ENCODE measurements at regions not wholly inside any gene's neighbourhood (a gene's known extent, or its start where the extent isn't known, plus 50 kb on each side); places are given as distances from the start of the nearest gene placed in this dataset.

DNA sequence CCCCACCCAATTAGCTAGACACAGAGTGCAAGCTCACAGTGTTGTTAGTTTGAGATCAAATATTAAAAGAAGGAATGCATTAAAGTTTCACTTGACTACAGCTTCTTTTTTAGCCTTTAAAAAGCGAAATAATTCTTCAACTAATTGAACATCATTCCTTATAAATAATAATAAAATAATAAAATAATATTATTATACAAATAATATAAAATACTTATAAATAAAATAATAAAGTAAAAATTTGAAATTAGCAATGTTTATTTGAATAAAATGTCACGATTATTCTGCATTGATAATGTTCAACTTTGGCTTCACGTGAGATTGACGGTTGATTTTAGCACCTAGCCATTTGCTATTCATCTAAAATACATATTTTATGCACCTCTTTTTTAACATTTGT, 819.3 kb downstream of the FRK start:
- no peak overlapping the region for H3K4me3 ChIP-seq (replicated peaks; ENCODE audit: low read depth, low read length)
- TF ChIP-seq, protein P1, sequence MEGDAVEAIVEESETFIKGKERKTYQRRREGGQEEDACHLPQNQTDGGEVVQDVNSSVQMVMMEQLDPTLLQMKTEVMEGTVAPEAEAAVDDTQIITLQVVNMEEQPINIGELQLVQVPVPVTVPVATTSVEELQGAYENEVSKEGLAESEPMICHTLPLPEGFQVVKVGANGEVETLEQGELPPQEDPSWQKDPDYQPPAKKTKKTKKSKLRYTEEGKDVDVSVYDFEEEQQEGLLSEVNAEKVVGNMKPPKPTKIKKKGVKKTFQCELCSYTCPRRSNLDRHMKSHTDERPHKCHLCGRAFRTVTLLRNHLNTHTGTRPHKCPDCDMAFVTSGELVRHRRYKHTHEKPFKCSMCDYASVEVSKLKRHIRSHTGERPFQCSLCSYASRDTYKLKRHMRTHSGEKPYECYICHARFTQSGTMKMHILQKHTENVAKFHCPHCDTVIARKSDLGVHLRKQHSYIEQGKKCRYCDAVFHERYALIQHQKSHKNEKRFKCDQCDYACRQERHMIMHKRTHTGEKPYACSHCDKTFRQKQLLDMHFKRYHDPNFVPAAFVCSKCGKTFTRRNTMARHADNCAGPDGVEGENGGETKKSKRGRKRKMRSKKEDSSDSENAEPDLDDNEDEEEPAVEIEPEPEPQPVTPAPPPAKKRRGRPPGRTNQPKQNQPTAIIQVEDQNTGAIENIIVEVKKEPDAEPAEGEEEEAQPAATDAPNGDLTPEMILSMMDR (IDR thresholded peaks at IDR 0.05; ENCODE audit: low read depth, low read length, missing control alignments) = no peak
- DNase-seq (ENCODE audit: extremely low read depth, low read depth) = no peak

DNA sequence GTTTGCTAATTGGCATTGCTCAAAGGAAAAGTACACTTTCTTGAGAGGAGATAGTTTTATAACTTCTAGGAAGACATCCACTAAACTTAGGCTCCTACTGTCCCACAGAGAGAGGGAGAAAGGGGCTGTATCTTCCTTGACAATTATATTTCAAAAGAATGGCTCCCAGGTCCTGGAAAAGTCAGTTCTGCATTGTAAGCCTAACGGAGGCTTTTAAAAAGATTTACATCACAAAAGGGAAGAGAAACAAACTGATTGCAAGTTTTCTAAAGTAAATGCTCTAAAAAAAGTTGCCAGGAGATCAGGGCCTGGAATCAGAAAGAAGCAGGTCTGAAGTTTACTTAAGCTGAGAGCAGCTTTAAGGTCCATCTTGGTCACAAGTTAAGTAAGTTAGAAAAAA, 839.5 kb downstream of the FRK start:
- TF ChIP-seq, protein P1 (IDR thresholded peaks at IDR 0.05; ENCODE audit: low read depth, low read length, missing control alignments) = no peak
- no peak for DNase-seq (ENCODE audit: extremely low read depth, low read depth)
- H3K4me3 ChIP-seq (replicated peaks; ENCODE audit: low read depth, low read length) = no peak overlapping the region

DNA sequence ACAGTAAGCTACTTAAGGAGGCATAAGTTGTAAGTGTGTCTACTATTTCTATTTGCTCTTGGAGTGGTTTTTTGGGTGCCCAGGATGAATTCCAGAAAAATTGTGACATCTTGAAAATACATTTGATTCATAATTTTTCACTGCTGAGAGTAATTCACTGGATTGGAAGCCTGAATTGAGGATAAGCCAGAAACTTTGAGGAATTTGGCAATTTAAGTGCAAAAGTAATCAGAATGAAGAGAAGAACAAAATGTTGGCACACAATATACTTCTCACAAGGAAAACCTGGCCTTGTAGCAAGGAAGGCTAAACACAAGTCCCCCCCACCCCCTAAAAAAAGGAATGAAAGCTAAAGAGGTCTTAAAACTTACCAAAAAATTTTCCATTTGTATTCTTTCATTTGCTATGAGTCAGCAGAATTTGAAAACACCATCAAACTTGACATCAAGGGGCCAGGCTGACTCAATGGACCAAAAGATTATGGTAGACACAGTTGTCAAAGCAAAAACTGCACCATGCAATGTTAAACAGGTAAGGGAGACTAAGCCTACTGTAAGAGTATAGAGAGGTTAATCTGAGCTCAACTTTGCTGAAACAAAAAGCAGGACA, 840.0 kb downstream of the FRK start:
- DNase-seq (ENCODE audit: extremely low read depth, low read depth) = no peak
- TF ChIP-seq, protein P1 (IDR thresholded peaks at IDR 0.05; ENCODE audit: low read depth, low read length, missing control alignments) = no peak
- no peak overlapping the region for H3K4me3 ChIP-seq (replicated peaks; ENCODE audit: low read depth, low read length)

DNA sequence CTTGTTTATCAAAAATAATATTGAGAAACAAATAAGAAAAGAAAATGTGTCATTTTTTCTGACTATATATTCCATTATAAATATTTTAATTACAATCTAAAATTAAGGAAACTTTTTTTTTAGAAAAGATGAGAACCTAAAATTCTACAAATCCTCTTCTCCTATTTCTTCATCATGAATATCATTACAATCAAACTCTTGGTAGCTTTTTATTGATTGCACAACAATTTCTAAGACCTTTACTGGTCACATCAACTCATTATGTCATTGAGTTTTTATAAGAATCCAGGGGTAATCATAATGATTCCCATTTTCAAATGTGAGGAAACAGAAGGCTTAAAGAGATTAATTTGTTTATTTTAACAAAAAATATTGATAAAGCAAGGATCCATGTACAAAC, 841.0 kb downstream of the FRK start:
- TF ChIP-seq, protein P1 (IDR thresholded peaks at IDR 0.05; ENCODE audit: low read depth, low read length, missing control alignments) = no peak
- DNase-seq (ENCODE audit: extremely low read depth, low read depth) = no peak
- no peak overlapping the region for H3K4me3 ChIP-seq (replicated peaks; ENCODE audit: low read depth, low read length)

DNA sequence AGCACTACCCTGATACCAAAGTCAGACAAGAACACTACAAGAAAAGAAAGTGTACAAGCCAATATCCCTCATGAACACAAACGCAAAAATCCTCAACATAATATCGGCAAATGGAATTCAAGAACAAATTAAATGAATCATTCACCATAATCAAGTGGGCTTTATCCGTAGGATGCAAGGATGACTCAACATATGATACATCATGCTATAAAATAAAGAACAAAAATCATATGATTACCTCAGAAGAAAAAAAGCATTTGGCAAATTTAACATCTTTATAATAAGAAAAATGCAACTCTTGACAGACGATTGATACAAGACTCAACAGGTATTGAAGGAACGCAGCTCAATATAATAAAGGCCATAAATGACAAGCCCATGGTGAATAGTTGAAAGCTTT, 843.9 kb downstream of the FRK start:
- H3K4me3 ChIP-seq (replicated peaks; ENCODE audit: low read depth, low read length) = no peak overlapping the region
- TF ChIP-seq, protein P1 (IDR thresholded peaks at IDR 0.05; ENCODE audit: low read depth, low read length, missing control alignments) = no peak
- no peak for DNase-seq (ENCODE audit: extremely low read depth, low read depth)

DNA sequence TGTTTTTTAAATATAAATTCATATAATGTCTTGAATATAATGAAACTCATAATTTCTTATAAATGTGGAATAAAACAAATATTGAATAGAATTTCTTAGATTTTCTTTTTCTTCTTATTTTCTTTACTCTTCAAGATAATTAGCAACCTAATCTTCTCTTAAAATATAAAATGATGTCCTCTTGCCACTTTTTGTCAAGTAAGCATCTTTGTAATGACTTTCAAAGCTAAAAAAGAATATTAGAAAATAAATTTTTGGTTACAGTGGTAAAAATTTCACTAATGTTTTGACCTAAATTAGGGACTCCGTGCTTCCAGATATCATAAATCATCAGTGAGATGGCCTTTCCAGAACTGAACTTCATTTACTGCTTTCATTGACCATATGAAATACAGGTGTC, 846.4 kb downstream of the FRK start:
- TF ChIP-seq, protein P1 (IDR thresholded peaks at IDR 0.05; ENCODE audit: low read depth, low read length, missing control alignments) = no peak
- no peak overlapping the region for H3K4me3 ChIP-seq (replicated peaks; ENCODE audit: low read depth, low read length)
- no peak for DNase-seq (ENCODE audit: extremely low read depth, low read depth)

DNA sequence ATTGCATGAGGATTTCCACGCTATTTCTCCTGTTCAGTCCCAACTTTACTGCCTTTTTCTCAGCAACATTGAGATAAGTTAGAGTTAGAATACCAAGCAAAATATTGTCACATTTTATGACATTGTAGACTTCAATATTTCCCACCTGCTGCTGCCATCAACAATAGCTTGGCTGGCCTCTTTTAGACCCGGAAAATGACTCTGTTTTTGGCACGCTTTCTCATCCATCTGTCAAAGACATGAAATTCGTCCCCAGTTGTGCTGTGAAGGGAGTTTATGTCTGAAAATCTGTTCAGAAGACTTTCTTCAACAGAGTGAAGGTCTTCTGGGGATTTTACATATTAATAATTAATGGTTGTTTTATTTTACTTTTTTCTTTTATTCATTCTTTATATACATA, 857.3 kb downstream of the FRK start:
- TF ChIP-seq, protein P1 (IDR thresholded peaks at IDR 0.05; ENCODE audit: low read depth, low read length, missing control alignments) = no peak
- no peak overlapping the region for H3K4me3 ChIP-seq (replicated peaks; ENCODE audit: low read depth, low read length)
- DNase-seq (ENCODE audit: extremely low read depth, low read depth) = no peak

All from HFF-Myc (cell line).